Activated T-helper 1 cell treated with anti-CD3 and anti-CD28 coated beads, Interleukin-2, amount 50 U/mL, for 16 hours (primary cell): ENCODE measurements at regions not wholly inside any gene's neighbourhood (a gene's known extent, or its start where the extent isn't known, plus 50 kb on each side); places are given as distances from the start of the nearest gene placed in this dataset.

Experiments
- DNase-seq, 2 donors: peaks; one replicate each; pipeline ENCODE4 v3.0.0-alpha.2; 2020; ENCODE audit warnings: low read depth in 1 of 2, low spot score in 1 of 2

DNA sequence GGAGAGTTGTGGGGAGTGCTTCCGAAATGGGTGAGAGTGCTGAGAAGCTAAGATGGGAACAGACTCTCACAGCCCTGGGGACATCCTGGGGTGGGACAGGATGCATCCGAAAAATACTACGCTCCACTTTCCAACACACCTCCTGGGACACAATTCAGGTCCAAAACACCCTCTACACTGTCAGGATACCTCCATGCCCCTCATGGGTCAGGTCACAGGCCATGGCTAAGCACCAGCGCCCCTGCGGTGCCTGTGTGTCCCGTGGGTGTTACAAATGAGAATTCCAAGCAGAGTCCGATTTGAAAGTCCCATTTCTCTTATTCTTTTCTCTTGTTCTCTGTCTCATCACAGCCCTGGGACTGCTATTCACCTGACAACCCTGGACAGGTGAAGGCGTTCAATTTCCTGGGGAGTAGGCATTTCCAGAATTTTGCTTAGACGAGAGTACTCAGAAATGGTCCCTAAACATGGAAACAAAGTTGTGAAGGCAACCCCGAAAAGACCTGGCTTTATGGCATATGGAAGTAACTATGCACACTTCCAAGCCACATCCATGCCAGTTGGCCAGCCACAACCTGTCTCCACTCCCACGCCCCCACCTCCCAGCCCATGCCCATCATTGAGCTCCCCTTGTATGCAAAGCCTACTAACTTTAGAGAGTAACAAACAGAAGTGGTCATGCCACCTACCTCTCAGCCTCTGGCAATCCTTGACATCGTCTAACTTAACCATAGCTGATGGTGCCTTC lies 87.9 kb upstream of the ZNF507 start:
- no peak for DNase-seq

DNA sequence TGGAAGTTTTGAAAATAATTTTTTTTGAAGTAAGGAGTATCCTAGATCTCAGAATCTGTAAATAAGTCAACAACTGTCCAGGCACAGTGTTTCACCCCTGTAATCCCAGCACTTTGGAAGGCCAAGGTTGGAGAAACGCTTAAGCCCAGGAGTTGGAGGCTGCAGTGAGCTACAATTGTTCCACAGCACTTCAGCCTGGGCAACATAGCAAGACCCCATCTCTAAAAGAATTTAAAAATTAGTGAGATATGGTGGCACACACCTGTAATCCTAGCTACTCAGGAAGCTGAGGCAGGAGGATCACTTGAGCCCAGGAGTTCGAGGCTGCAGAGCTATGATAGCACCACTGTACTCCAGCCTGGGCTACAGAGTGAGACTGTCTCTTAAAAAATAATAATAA lies 87.2 kb upstream of the ZNF507 start:
- DNase-seq: no peak

DNA sequence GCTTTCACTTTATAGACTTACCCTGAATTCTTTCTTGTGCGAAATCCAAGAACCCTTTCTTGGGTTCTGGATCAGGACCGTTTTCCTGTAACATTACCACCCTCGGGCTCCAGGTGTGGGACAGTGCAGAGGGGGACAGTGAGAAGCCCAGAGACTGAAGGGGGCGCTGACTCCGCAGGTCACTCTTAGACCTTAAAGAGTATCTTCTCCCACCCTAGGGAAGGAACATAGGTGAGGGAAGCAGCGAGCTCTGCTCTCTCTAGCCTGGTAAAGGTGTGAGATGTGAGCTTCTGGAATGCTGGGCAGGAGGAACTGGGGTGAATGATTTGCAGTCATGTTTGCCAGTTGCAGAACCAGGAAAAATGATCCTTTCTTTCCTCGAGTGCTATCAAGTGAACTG lies 80.8 kb upstream of the ZNF507 start:
- DNase-seq: no peak

DNA sequence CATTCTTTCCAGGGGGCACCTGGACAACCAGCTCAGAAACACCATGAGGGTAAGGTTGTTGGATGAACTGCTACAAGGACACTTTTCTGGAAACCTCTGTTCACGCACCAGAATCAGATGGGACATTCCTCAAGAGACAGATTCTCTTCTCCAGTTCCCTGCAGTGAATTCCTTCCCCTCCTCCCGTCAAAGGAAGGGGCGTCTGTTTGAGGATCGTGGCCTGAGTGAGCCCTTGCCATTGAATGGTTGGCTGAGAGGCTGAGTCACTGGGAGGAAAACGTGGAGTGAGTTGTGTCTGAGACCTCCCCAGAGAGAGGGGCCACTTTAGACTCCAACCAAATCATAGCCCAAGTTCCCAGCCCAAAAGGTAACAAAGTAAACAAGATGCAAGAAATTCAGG lies 79.4 kb upstream of the ZNF507 start:
- no peak for DNase-seq

DNA sequence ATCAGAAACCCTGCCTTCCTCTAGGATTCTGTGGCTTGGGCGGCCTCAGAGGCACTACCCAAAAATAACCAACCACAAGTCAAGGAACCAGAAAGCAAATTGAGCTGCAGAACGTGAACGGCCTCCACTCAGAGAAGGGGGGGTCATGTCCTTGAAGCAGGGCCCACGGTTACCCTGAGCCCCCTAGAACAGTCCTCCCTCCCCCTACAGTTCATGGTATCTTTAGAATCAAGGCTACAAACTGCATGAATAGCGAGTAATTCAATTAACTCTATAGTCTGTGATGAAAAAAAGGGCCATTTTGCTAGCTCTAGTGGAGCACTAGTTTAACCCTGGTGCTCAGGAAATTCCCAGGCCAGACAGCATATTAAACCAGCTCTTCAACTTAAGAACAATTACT lies 79.0 kb upstream of the ZNF507 start:
- DNase-seq: no peak

DNA sequence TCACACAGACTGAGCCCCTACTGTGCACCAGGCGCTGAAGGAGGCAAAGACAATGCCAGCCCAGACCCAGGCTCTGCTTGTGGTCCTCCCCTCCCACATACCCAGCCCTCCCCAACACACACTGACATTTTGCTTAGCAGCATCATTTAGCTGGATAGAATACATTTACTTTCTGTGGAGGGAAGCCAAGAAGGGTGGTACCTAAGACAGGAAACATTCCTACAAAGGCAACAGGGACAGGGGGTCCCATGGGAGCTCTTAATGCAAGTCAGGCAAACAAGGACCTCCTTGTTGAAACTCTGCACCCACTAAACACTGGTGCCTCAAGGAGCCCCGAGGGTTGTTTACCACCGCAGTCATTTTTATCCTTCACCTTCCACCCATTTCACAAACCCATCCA lies 77.0 kb upstream of the ZNF507 start:
- DNase-seq: no peak

DNA sequence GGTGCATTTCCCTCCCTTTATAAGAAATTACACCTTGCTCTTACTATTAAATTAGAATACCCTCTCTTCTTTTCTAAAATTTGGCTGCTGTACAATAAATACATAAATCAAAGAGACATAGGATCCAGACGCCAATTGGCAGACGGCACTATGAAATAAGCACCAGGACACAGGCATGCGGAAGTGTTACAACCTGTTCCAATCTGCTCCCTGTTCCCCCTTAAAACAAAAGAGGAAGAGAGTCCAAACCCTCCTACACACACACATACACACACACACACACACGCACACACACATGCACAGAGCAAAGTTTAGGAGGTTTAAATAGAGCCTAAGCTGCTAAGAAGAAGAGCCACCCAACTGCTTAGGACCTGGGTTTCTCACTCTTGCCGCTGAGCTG lies 75.6 kb upstream of the ZNF507 start:
- DNase-seq: no peak

DNA sequence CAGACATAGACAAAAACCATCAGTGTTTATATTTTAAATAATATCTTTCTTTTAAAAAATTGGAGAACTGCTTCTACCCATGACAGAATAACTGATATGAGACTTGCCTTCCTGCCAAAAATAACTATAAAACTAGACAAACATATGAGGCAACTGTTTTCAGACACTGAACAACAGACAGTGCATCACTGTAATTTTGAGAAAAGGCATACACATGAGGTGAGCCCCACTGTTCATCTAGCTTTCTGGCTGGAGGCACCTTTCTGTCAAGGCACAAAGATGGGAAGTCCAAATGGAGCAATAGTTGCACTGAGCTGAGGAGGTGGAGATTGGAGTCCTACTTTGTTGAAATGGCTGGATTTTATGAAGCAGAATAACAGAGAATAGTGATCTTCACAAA lies 71.9 kb upstream of the ZNF507 start:
- no peak for DNase-seq

DNA sequence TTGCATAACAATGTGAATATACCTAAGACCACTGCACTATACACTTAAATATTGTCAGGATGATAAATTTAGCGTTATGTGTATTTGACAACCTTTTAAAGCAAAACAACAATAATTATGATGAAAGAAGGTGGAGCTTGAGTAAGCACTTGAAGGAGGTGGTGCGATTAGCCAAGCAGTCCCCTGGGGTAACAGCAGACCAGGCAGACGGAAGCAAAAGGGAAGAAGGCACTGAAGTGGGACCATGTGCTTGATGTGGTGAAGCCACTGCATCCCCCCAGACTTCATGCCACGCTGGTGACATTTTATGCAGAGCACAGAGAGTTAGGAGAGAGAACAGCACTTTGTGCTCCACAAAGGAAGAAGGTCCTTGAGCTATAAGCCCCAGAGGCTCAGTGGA lies 58.3 kb upstream of the ZNF507 start:
- DNase-seq: no peak

DNA sequence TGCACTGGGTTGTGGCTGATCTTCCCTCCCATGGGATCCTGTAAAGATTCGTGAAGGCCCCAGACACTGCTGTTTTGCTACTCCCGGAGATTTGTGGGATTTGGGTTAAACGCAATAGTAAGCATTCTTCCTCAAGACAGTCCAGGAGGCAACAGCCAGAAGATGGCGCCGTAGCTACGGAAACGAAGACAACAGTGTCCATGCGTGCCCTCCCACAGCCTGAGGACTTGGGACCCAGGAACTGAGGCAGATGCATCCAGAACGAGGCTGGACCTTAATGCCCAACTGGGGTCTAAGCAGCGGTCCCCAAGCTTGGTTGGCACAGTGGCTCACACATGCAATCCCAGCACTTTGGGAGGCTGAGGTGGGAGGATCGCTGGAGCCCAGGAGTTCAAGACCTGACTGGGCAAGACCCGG lies 57.6 kb upstream of the ZNF507 start:
- DNase-seq: no peak

DNA sequence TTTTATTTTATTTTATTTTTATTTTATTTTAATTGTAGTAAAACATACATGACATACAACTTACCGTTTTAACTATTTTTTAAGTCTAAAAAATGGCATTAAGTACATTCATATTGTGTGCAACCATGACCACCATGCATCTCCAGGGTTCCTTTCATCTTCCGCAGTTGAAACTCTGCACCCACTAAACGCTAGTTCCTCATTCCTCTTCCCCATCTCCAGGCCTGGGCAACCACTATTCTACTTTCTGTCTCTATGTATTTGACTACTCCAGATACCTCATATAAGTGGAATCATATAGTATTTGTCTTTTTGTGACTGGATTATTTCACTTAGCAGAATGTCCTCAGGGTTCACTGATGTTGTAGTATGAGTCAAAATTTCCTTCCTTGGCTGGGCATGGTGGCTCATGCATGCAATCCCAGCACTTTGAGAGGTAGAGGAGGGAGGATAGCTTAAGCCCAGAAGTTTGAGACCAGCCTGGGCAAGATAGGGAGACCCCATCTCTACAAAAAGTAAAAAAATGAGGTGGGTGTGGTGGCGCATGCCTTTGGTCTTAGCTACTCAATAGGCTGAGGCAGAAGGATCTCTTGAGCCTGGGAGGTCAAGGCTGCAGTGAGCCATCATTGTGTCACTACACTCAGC lies 55.7 kb upstream of the ZNF507 start:
- no peak for DNase-seq

DNA sequence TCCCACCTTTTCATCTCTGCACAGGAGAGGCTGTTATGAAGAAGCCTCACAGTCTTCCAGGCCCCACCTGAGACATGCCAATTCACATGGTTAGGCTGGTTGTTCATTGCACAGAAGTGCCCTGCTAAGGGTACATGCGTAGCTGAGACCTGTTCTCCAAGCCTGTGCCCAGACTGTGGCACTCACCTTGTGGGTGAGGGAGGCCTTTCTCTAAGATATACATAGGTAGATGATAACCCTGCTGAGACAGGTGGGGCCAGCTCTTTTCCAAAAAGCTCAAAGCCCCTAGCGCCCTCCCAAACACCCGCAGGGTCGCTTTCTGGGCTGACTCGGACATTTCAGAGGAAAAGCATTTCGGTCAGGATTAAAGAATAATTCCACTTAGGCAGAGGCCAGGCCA lies 53.5 kb upstream of the ZNF507 start:
- no peak for DNase-seq

DNA sequence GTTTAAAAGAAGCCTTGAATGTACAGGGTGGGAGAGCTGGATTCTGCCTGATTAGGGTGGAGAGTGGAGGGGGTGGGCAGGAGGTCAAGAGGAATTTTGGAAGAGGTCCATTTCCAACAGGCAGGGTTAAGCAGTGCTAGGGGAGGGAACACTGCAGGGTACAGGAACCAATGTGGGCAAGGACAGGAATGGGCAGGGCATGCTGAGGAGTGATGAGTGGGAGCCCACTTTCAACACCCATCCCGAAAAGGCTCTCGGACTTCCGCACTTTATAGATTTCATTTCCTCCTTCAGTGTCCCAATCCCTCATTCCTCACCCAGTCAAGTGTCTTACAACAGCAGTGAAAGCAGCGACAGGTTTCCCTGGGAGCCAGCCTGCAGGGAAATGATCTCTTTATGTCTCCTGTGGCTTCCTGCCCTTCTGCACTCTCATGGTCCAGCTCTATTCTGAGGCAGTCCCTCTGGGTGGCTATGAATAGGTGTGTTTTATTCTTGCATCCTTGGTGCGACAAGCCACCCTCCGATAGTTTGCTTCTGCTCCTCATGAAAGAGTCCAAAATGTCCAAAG lies 50.5 kb upstream of the ZNF507 start:
- DNase-seq: no peak
